Middle frontal gyrus (tissue), 1 donor: ENCODE measurements at regions not wholly inside any gene's neighbourhood (a gene's known extent, or its start where the extent isn't known, plus 50 kb on each side); places are given as distances from the start of the nearest gene placed in this dataset.

Experiments
- DNase-seq: peaks from one replicate; pipeline ENCODE4 v3.0.0-alpha.2; 2015; ENCODE audit warnings: low spot score; ENCODE audit errors: extremely low spot score

- no peak for DNase-seq
These were observed 322.9 kb downstream of the GALR1 start for GRCh38 chr18:77572537-77572936.

- DNase-seq = no peak
These were observed 323.9 kb downstream of the GALR1 start for GRCh38 chr18:77573571-77573970.

- no peak for DNase-seq
These were observed 341.4 kb downstream of the GALR1 start for GRCh38 chr18:77590943-77591515.

GRCh38 chr18:77597726-77598125, 348.1 kb downstream of the GALR1 start:
- DNase-seq = no peak

- no peak for DNase-seq
These were observed 351.0 kb downstream of the GALR1 start for GRCh38 chr18:77600674-77601073.

- no peak for DNase-seq
These were observed 351.9 kb downstream of the GALR1 start for GRCh38 chr18:77601567-77601966.

- no peak for DNase-seq
These were observed 357.4 kb downstream of the GALR1 start for GRCh38 chr18:77607087-77607486.

GRCh38 chr18:77608807-77609206, 359.2 kb downstream of the GALR1 start:
- no peak for DNase-seq

GRCh38 chr18:77617694-77618093, 368.0 kb downstream of the GALR1 start:
- DNase-seq = no peak

- no peak for DNase-seq
These were observed 369.9 kb downstream of the GALR1 start for GRCh38 chr18:77619525-77619924.

GRCh38 chr18:77622009-77622692, 372.5 kb downstream of the GALR1 start:
- no peak for DNase-seq

GRCh38 chr18:77632758-77633157, 383.1 kb downstream of the GALR1 start:
- DNase-seq = no peak

- DNase-seq = no peak
These were observed 384.8 kb downstream of the GALR1 start for GRCh38 chr18:77634494-77634893.

GRCh38 chr18:77635451-77635850, 385.8 kb downstream of the GALR1 start:
- peak; percentile 75 for DNase-seq

GRCh38 chr18:77635858-77636257, 386.2 kb downstream of the GALR1 start:
- DNase-seq = no peak

GRCh38 chr18:77645170-77645872, 395.7 kb downstream of the GALR1 start:
- DNase-seq = no peak

GRCh38 chr18:77647472-77647871, 397.8 kb downstream of the GALR1 start:
- no peak for DNase-seq

GRCh38 chr18:77648411-77648810, 398.8 kb downstream of the GALR1 start:
- DNase-seq = no peak

- DNase-seq = peak; percentile 74
These were observed 401.2 kb downstream of the GALR1 start for GRCh38 chr18:77650799-77651385.

- DNase-seq = no peak
These were observed 401.8 kb downstream of the GALR1 start for GRCh38 chr18:77651441-77651840.

GRCh38 chr18:77653792-77654191, 404.1 kb downstream of the GALR1 start:
- no peak for DNase-seq

GRCh38 chr18:77654302-77654701, 404.7 kb downstream of the GALR1 start:
- no peak for DNase-seq
